ENCODE measurements at regions not wholly inside any gene's neighbourhood (a gene's known extent, or its start where the extent isn't known, plus 50 kb on each side); places are given as distances from the start of the nearest gene placed in this dataset.
"Not testable (repeated sequence)": the region's sequence is repeated elsewhere in the genome, so short reads cannot be mapped to it uniquely, and the experiment has no call there.

GRCh38 chr5:58009754-58010153 is 450.1 kb downstream of the PLK2 start:
- H3K27ac ChIP-seq (ENCODE audit: low read depth, low read length), result no peak overlapping the region

GRCh38 chr5:58002323-58002722 is 457.6 kb downstream of the PLK2 start:
- H3K4me1 ChIP-seq (ENCODE audit: control insufficient read depth, insufficient read depth, low read length), result no peaks in the 10 kb centered on the region
- no peak overlapping the region for H3K4me3 ChIP-seq (ENCODE audit: low read length)
- no peak overlapping the region for H3K27ac ChIP-seq (ENCODE audit: low read depth, low read length)
- no peak overlapping the region for H3K9ac ChIP-seq (ENCODE audit: low read length)
- no peaks in the 10 kb centered on the region for H3K36me3 ChIP-seq (ENCODE audit: control insufficient read depth, insufficient read depth, low read length)
- no peaks in the 10 kb centered on the region for H3K27me3 ChIP-seq (ENCODE audit: control insufficient read depth, insufficient read depth, low read length)

More at GRCh38 chr5:58009754-58010153, 450.1 kb downstream of the PLK2 start:
- Histone ChIP-seq H3K27me3 (ENCODE audit: control insufficient read depth, insufficient read depth, low read length) (no peaks in the 10 kb centered on the region), H3K4me1 (ENCODE audit: control insufficient read depth, insufficient read depth, low read length) (no peaks in the 10 kb centered on the region), H3K4me3 (ENCODE audit: low read length) (no peak overlapping the region), H3K36me3 (ENCODE audit: control insufficient read depth, insufficient read depth, low read length) (no peaks in the 10 kb centered on the region), H3K9ac (ENCODE audit: low read length) (no peak overlapping the region)

GRCh38 chr5:57993866-57994265 is 466.0 kb downstream of the PLK2 start:
- no peak overlapping the region for H3K27ac ChIP-seq (ENCODE audit: low read depth, low read length)
- H3K9ac ChIP-seq (ENCODE audit: low read length), result no peak overlapping the region
- H3K4me1 ChIP-seq (ENCODE audit: control insufficient read depth, insufficient read depth, low read length), result no peaks in the 10 kb centered on the region
- no peak overlapping the region for H3K4me3 ChIP-seq (ENCODE audit: low read length)
- H3K27me3 ChIP-seq (ENCODE audit: control insufficient read depth, insufficient read depth, low read length), result no peaks in the 10 kb centered on the region
- H3K36me3 ChIP-seq (ENCODE audit: control insufficient read depth, insufficient read depth, low read length), result no peaks in the 10 kb centered on the region

GRCh38 chr5:57989378-57989777 is 470.5 kb downstream of the PLK2 start:
- Histone ChIP-seq H3K4me1 (ENCODE audit: control insufficient read depth, insufficient read depth, low read length) (no peaks in the 10 kb centered on the region), H3K9ac (ENCODE audit: low read length) (no peak overlapping the region), H3K27ac (ENCODE audit: low read depth, low read length) (no peak overlapping the region), H3K27me3 (ENCODE audit: control insufficient read depth, insufficient read depth, low read length) (no peaks in the 10 kb centered on the region), H3K36me3 (ENCODE audit: control insufficient read depth, insufficient read depth, low read length) (no peaks in the 10 kb centered on the region), H3K4me3 (ENCODE audit: low read length) (no peak overlapping the region)

GRCh38 chr5:57988813-57989212 is 471.1 kb downstream of the PLK2 start:
- Histone ChIP-seq H3K27me3 (ENCODE audit: control insufficient read depth, insufficient read depth, low read length) (no peaks in the 10 kb centered on the region), H3K27ac (ENCODE audit: low read depth, low read length) (no peak overlapping the region)

GRCh38 chr5:57987552-57987951 is 472.3 kb downstream of the PLK2 start:
- Histone ChIP-seq H3K4me3 (ENCODE audit: low read length) (no peak overlapping the region), H3K27ac (ENCODE audit: low read depth, low read length) (no peak overlapping the region), H3K4me1 (ENCODE audit: control insufficient read depth, insufficient read depth, low read length) (no peaks in the 10 kb centered on the region)

More at GRCh38 chr5:57988813-57989212, 471.1 kb downstream of the PLK2 start:
- H3K9ac ChIP-seq (ENCODE audit: low read length), result no peak overlapping the region
- no peaks in the 10 kb centered on the region for H3K4me1 ChIP-seq (ENCODE audit: control insufficient read depth, insufficient read depth, low read length)
- no peak overlapping the region for H3K4me3 ChIP-seq (ENCODE audit: low read length)
- no peaks in the 10 kb centered on the region for H3K36me3 ChIP-seq (ENCODE audit: control insufficient read depth, insufficient read depth, low read length)

GRCh38 chr5:57986761-57987341 is 473.0 kb downstream of the PLK2 start:
- Histone ChIP-seq H3K27me3 (ENCODE audit: control insufficient read depth, insufficient read depth, low read length) (no peaks in the 10 kb centered on the region), H3K4me3 (ENCODE audit: low read length) (no peak overlapping the region), H3K36me3 (ENCODE audit: control insufficient read depth, insufficient read depth, low read length) (no peaks in the 10 kb centered on the region), H3K4me1 (ENCODE audit: control insufficient read depth, insufficient read depth, low read length) (no peaks in the 10 kb centered on the region), H3K27ac (ENCODE audit: low read depth, low read length) (no peak overlapping the region), H3K9ac (ENCODE audit: low read length) (no peak overlapping the region)

More at GRCh38 chr5:57987552-57987951, 472.3 kb downstream of the PLK2 start:
- H3K36me3 ChIP-seq (ENCODE audit: control insufficient read depth, insufficient read depth, low read length), result no peaks in the 10 kb centered on the region
- no peaks in the 10 kb centered on the region for H3K27me3 ChIP-seq (ENCODE audit: control insufficient read depth, insufficient read depth, low read length)
- H3K9ac ChIP-seq (ENCODE audit: low read length), result no peak overlapping the region

GRCh38 chr5:57983426-57983825 is 476.5 kb downstream of the PLK2 start:
- H3K9ac ChIP-seq (ENCODE audit: low read length), result no peak overlapping the region
- no peak overlapping the region for H3K4me3 ChIP-seq (ENCODE audit: low read length)
- H3K27me3 ChIP-seq (ENCODE audit: control insufficient read depth, insufficient read depth, low read length), result no peaks in the 10 kb centered on the region

GRCh38 chr5:57979671-57980070 is 480.2 kb downstream of the PLK2 start:
- no peaks in the 10 kb centered on the region for H3K36me3 ChIP-seq (ENCODE audit: control insufficient read depth, insufficient read depth, low read length)
- H3K4me1 ChIP-seq (ENCODE audit: control insufficient read depth, insufficient read depth, low read length), result no peaks in the 10 kb centered on the region
- no peak overlapping the region for H3K27ac ChIP-seq (ENCODE audit: low read depth, low read length)
- no peak overlapping the region for H3K9ac ChIP-seq (ENCODE audit: low read length)
- no peak overlapping the region for H3K4me3 ChIP-seq (ENCODE audit: low read length)
- H3K27me3 ChIP-seq (ENCODE audit: control insufficient read depth, insufficient read depth, low read length), result no peaks in the 10 kb centered on the region

More at GRCh38 chr5:57983426-57983825, 476.5 kb downstream of the PLK2 start:
- H3K27ac ChIP-seq (ENCODE audit: low read depth, low read length), result no peak overlapping the region
- no peaks in the 10 kb centered on the region for H3K4me1 ChIP-seq (ENCODE audit: control insufficient read depth, insufficient read depth, low read length)
- no peaks in the 10 kb centered on the region for H3K36me3 ChIP-seq (ENCODE audit: control insufficient read depth, insufficient read depth, low read length)

- Histone ChIP-seq H3K4me1 (ENCODE audit: control insufficient read depth, insufficient read depth, low read length) (no peaks in the 10 kb centered on the region), H3K9ac (ENCODE audit: low read length) (no peak overlapping the region), H3K27me3 (ENCODE audit: control insufficient read depth, insufficient read depth, low read length) (no peaks in the 10 kb centered on the region), H3K4me3 (ENCODE audit: low read length) (no peak overlapping the region), H3K27ac (ENCODE audit: low read depth, low read length) (no peak overlapping the region), H3K36me3 (ENCODE audit: control insufficient read depth, insufficient read depth, low read length) (no peaks in the 10 kb centered on the region)
Observed at GRCh38 chr5:57976506-57976905, 483.4 kb downstream of the PLK2 start.

GRCh38 chr5:57972099-57972498 is 487.8 kb downstream of the PLK2 start:
- not testable (repeated sequence) for H3K27me3 ChIP-seq (ENCODE audit: control insufficient read depth, insufficient read depth, low read length); H3K27ac ChIP-seq (ENCODE audit: low read depth, low read length); H3K4me3 ChIP-seq (ENCODE audit: low read length); H3K9ac ChIP-seq (ENCODE audit: low read length); H3K36me3 ChIP-seq (ENCODE audit: control insufficient read depth, insufficient read depth, low read length); H3K4me1 ChIP-seq (ENCODE audit: control insufficient read depth, insufficient read depth, low read length)

- Histone ChIP-seq H3K4me1 (ENCODE audit: control insufficient read depth, insufficient read depth, low read length) (no peaks in the 10 kb centered on the region), H3K4me3 (ENCODE audit: low read length) (no peak overlapping the region), H3K27ac (ENCODE audit: low read depth, low read length) (no peak overlapping the region), H3K27me3 (ENCODE audit: control insufficient read depth, insufficient read depth, low read length) (no peaks in the 10 kb centered on the region), H3K9ac (ENCODE audit: low read length) (no peak overlapping the region), H3K36me3 (ENCODE audit: control insufficient read depth, insufficient read depth, low read length) (no peaks in the 10 kb centered on the region)
Observed at GRCh38 chr5:57960569-57960968, 478.0 kb upstream of the ACTBL2 start.

GRCh38 chr5:57956636-57957035 is 474.0 kb upstream of the ACTBL2 start:
- no peak overlapping the region for H3K27ac ChIP-seq (ENCODE audit: low read depth, low read length)
- no peak overlapping the region for H3K4me3 ChIP-seq (ENCODE audit: low read length)
- no peaks in the 10 kb centered on the region for H3K36me3 ChIP-seq (ENCODE audit: control insufficient read depth, insufficient read depth, low read length)
- no peak overlapping the region for H3K9ac ChIP-seq (ENCODE audit: low read length)
- no peaks in the 10 kb centered on the region for H3K27me3 ChIP-seq (ENCODE audit: control insufficient read depth, insufficient read depth, low read length)
- H3K4me1 ChIP-seq (ENCODE audit: control insufficient read depth, insufficient read depth, low read length), result no peaks in the 10 kb centered on the region
